Caco-2 (cell line): ENCODE measurements at regions not wholly inside any gene's neighbourhood (a gene's known extent, or its start where the extent isn't known, plus 50 kb on each side); places are given as distances from the start of the nearest gene placed in this dataset.

Source experiments
- BruUV-seq: library from RNA; stranded (reverse); fragments of 400-500 nt; replicated peaks from 2 replicates; lab custom pipeline; 2021; lab: Mats Ljungman, UMichigan
- CTCF ChIA-PET: fragments of 300-600 bp; sonication (Branson Sonifier 250); formaldehyde crosslinking; loops from one replicate; lab custom pipeline; 2022; ENCODE audit warnings: antibody characterized with exemption; lab: Charles Lee
- POLR2A ChIA-PET: fragments of 300-600 bp; sonication (Branson Sonifier 250); formaldehyde crosslinking; loops from one replicate; lab custom pipeline; 2022; ENCODE audit warnings: antibody characterized with exemption; lab: Charles Lee
- DNase-seq, 2 experiments: peaks; one replicate each; pipeline versions ENCODE4 v3.0.0 to v3.0.0-alpha.2; 2020 to 2022
- H3K27me3 ChIP-seq: replicated peaks from 2 replicates; pipeline ENCODE4 v1.6.0; 2011; ENCODE audit warnings: low read length; ENCODE audit not compliant: control insufficient read depth, insufficient read depth
- H3K36me3 ChIP-seq: 2 replicates; pipeline ENCODE4 v1.5.1; 2011; ENCODE audit warnings: low read length; ENCODE audit not compliant: control insufficient read depth, insufficient read depth
- H3K4me1 ChIP-seq: fragments of 250-450 bp; sonication (Bioruptor Pico); 2 replicates; pipeline ENCODE4 v1.5.1; 2020; ENCODE audit warnings: mild to moderate bottlenecking
- H3K4me3 ChIP-seq: 2 replicates; pipeline ENCODE4 v1.5.1; 2011; ENCODE audit warnings: low read depth, mild to moderate bottlenecking, control low read depth, low read length
- H3K9me3 ChIP-seq: fragments of 250-450 bp; sonication (Bioruptor Pico); 2 replicates; pipeline ENCODE4 v1.5.1; 2020; ENCODE audit warnings: mild to moderate bottlenecking, moderate library complexity
- H3K27ac Mint-ChIP-seq: one replicate; pipeline ENCODE4 v1.8.0; 2022; ENCODE audit warnings: mixed read lengths; ENCODE audit not compliant: unreplicated experiment
- H3K27me3 Mint-ChIP-seq: one replicate; pipeline ENCODE4 v1.8.0; 2022; ENCODE audit warnings: mixed read lengths; ENCODE audit not compliant: insufficient read depth, unreplicated experiment
- H3K36me3 Mint-ChIP-seq: one replicate; pipeline ENCODE4 v1.8.0; 2022; ENCODE audit warnings: mild to moderate bottlenecking, mixed read lengths; ENCODE audit not compliant: insufficient read depth, unreplicated experiment
- H3K4me1 Mint-ChIP-seq: one replicate; pipeline ENCODE4 v1.8.0; 2022; ENCODE audit warnings: low read depth, mixed read lengths; ENCODE audit not compliant: unreplicated experiment
- H3K4me3 Mint-ChIP-seq: one replicate; pipeline ENCODE4 v1.8.0; 2022; ENCODE audit warnings: mild to moderate bottlenecking, moderate library complexity, mixed read lengths; ENCODE audit not compliant: unreplicated experiment
- H3K9me3 Mint-ChIP-seq: one replicate; pipeline ENCODE4 v1.8.0; 2022; ENCODE audit warnings: mixed read lengths; ENCODE audit not compliant: unreplicated experiment
- intact Hi-C: fragments of 100-400 bp; cut with micrococcal nuclease; formaldehyde crosslinking; loops from one replicate; pipeline ENCODE4 v1.10.0; 2022; ENCODE audit not compliant: unreplicated experiment
- TF ChIP-seq, protein P1 (sequence below), 2 experiments: fragments of 200-600 bp in 1 of 2; IDR thresholded peaks; 1 replicate in 1 of 2; 2 replicates in 1 of 2; pipeline versions ENCODE4 v1.5.1 to v1.8.0; 2011 to 2022; ENCODE audit warnings: antibody characterized with exemption in 1 of 2, control low read depth in 1 of 2, inconsistent platforms in 1 of 2, low read depth in 1 of 2, low read length in 1 of 2, mild to moderate bottlenecking in 1 of 2, moderate library complexity in 1 of 2; ENCODE audit not compliant: insufficient read depth in 1 of 2, severe bottlenecking in 1 of 2, unreplicated experiment in 1 of 2

GRCh38 chr1:4517186-4517954, 137.0 kb upstream of the AJAP1 start:
- Histone ChIP-seq H3K9me3 (no peaks in the 10 kb centered on the region), H3K27me3 (no peaks in the 10 kb centered on the region), H3K4me3 (no peak overlapping the region), H3K4me1 (no peaks in the 10 kb centered on the region), H3K36me3 (no peaks in the 10 kb centered on the region)
- Mint-ChIP-seq H3K4me1 (no peaks in the 10 kb centered on the region), H3K27me3 (peaks cover 10% of the 10 kb centered on the region), H3K36me3 (no peaks in the 10 kb centered on the region), H3K9me3 (no peaks in the 10 kb centered on the region), H3K27ac (no peak overlapping the region), H3K4me3 (no peak overlapping the region)
- CTCF ChIA-PET: no interaction called here
- TF ChIP-seq, protein P1, sequence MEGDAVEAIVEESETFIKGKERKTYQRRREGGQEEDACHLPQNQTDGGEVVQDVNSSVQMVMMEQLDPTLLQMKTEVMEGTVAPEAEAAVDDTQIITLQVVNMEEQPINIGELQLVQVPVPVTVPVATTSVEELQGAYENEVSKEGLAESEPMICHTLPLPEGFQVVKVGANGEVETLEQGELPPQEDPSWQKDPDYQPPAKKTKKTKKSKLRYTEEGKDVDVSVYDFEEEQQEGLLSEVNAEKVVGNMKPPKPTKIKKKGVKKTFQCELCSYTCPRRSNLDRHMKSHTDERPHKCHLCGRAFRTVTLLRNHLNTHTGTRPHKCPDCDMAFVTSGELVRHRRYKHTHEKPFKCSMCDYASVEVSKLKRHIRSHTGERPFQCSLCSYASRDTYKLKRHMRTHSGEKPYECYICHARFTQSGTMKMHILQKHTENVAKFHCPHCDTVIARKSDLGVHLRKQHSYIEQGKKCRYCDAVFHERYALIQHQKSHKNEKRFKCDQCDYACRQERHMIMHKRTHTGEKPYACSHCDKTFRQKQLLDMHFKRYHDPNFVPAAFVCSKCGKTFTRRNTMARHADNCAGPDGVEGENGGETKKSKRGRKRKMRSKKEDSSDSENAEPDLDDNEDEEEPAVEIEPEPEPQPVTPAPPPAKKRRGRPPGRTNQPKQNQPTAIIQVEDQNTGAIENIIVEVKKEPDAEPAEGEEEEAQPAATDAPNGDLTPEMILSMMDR (IDR thresholded peaks at IDR 0.05; ENCODE audit: insufficient read depth in 1 of 2, low read depth in 1 of 2, low read length in 1 of 2, severe bottlenecking in 1 of 2, unreplicated experiment in 1 of 2): no peak
- intact Hi-C loops: no loop called here
- BruUV-seq: no TSS peak
- POLR2A ChIA-PET: no interaction called here
- DNase-seq: no peak

GRCh38 chr1:4518621-4519020, 135.8 kb upstream of the AJAP1 start:
- H3K36me3 Mint-ChIP-seq: no peaks in the 10 kb centered on the region
- no peaks in the 10 kb centered on the region for H3K9me3 Mint-ChIP-seq
- POLR2A ChIA-PET: no interaction called here

GRCh38 chr1:4519954-4520353, 134.5 kb upstream of the AJAP1 start:
- H3K36me3 Mint-ChIP-seq: no peaks in the 10 kb centered on the region
- Histone ChIP-seq H3K4me3 (no peak overlapping the region), H3K27me3 (no peaks in the 10 kb centered on the region), H3K36me3 (no peaks in the 10 kb centered on the region), H3K9me3 (no peaks in the 10 kb centered on the region), H3K4me1 (no peaks in the 10 kb centered on the region)
- no peak overlapping the region for H3K27ac Mint-ChIP-seq
- TF ChIP-seq, protein P1 (IDR thresholded peaks at IDR 0.05; ENCODE audit: insufficient read depth in 1 of 2, low read depth in 1 of 2, low read length in 1 of 2, severe bottlenecking in 1 of 2, unreplicated experiment in 1 of 2): no peak
- no peak overlapping the region for H3K4me3 Mint-ChIP-seq
- no TSS peak for BruUV-seq
- intact Hi-C loops: no loop called here
- POLR2A ChIA-PET: no interaction called here
- H3K27me3 Mint-ChIP-seq: peaks cover 9% of the 10 kb centered on the region
- no peak for DNase-seq
- no peaks in the 10 kb centered on the region for H3K4me1 Mint-ChIP-seq
- no peaks in the 10 kb centered on the region for H3K9me3 Mint-ChIP-seq
- CTCF ChIA-PET: no interaction called here

More at GRCh38 chr1:4518621-4519020, 135.8 kb upstream of the AJAP1 start:
- TF ChIP-seq, protein P1 (IDR thresholded peaks at IDR 0.05; ENCODE audit: insufficient read depth in 1 of 2, low read depth in 1 of 2, low read length in 1 of 2, severe bottlenecking in 1 of 2, unreplicated experiment in 1 of 2): no peak
- no peaks in the 10 kb centered on the region for H3K36me3 ChIP-seq
- Mint-ChIP-seq H3K27ac (no peak overlapping the region), H3K4me3 (no peak overlapping the region), H3K27me3 (peaks cover 9% of the 10 kb centered on the region), H3K4me1 (no peaks in the 10 kb centered on the region)
- BruUV-seq: no TSS peak
- H3K4me3 ChIP-seq: no peak overlapping the region
- CTCF ChIA-PET: no interaction called here
- no peaks in the 10 kb centered on the region for H3K27me3 ChIP-seq
- H3K9me3 ChIP-seq: no peaks in the 10 kb centered on the region
- intact Hi-C loops: no loop called here
- no peaks in the 10 kb centered on the region for H3K4me1 ChIP-seq
- no peak for DNase-seq
